ENCODE measurements at regions not wholly inside any gene's neighbourhood (a gene's known extent, or its start where the extent isn't known, plus 50 kb on each side); places are given as distances from the start of the nearest gene placed in this dataset.

- no peak for TF ChIP-seq CTCF (IDR thresholded peaks at IDR 0.05; ENCODE audit: poor library complexity, severe bottlenecking)
- TF ChIP-seq, protein P1, sequence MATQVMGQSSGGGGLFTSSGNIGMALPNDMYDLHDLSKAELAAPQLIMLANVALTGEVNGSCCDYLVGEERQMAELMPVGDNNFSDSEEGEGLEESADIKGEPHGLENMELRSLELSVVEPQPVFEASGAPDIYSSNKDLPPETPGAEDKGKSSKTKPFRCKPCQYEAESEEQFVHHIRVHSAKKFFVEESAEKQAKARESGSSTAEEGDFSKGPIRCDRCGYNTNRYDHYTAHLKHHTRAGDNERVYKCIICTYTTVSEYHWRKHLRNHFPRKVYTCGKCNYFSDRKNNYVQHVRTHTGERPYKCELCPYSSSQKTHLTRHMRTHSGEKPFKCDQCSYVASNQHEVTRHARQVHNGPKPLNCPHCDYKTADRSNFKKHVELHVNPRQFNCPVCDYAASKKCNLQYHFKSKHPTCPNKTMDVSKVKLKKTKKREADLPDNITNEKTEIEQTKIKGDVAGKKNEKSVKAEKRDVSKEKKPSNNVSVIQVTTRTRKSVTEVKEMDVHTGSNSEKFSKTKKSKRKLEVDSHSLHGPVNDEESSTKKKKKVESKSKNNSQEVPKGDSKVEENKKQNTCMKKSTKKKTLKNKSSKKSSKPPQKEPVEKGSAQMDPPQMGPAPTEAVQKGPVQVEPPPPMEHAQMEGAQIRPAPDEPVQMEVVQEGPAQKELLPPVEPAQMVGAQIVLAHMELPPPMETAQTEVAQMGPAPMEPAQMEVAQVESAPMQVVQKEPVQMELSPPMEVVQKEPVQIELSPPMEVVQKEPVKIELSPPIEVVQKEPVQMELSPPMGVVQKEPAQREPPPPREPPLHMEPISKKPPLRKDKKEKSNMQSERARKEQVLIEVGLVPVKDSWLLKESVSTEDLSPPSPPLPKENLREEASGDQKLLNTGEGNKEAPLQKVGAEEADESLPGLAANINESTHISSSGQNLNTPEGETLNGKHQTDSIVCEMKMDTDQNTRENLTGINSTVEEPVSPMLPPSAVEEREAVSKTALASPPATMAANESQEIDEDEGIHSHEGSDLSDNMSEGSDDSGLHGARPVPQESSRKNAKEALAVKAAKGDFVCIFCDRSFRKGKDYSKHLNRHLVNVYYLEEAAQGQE (IDR thresholded peaks at IDR 0.05; ENCODE audit: borderline replicate concordance), result no peak
- no peak for TF ChIP-seq EP300 (conservative IDR thresholded peaks at IDR 0.05; ENCODE audit: poor library complexity, severe bottlenecking)
- no peak for TF ChIP-seq RAD21 (conservative IDR thresholded peaks at IDR 0.05)
Measured at GRCh38 chr2:236809716-236810115, 240.1 kb downstream of the ACKR3 start.

Data from neural cell (in vitro differentiated cells).